NB4 (cell line): ENCODE measurements at regions not wholly inside any gene's neighbourhood (a gene's known extent, or its start where the extent isn't known, plus 50 kb on each side); places are given as distances from the start of the nearest gene placed in this dataset.

Experiments
- CTCF ChIP-seq: IDR thresholded peaks from one replicate; pipeline ENCODE4 v1.5.1; 2012; ENCODE audit warnings: low read depth, low read length
- MAX ChIP-seq: IDR thresholded peaks from 2 replicates; pipeline ENCODE4 v1.6.1; 2011; ENCODE audit warnings: low read depth, low read length
- MYC ChIP-seq: IDR thresholded peaks from 2 replicates; pipeline ENCODE4 v1.6.1; 2011; ENCODE audit warnings: low read depth, low read length
- POLR2A ChIP-seq: IDR thresholded peaks from 2 replicates; pipeline ENCODE4 v1.6.1; 2011; ENCODE audit warnings: mild to moderate bottlenecking; ENCODE audit not compliant: insufficient read length; ENCODE audit errors: extremely low read depth

GRCh38 chr1:193827516-193827915 lies 641.1 kb upstream of the B3GALT2 start:
- TF ChIP-seq CTCF (no peak), MYC (no peak), POLR2A (no peak), MAX (no peak)
